ENCODE measurements at regions not wholly inside any gene's neighbourhood (a gene's known extent, or its start where the extent isn't known, plus 50 kb on each side); places are given as distances from the start of the nearest gene placed in this dataset.

DNA sequence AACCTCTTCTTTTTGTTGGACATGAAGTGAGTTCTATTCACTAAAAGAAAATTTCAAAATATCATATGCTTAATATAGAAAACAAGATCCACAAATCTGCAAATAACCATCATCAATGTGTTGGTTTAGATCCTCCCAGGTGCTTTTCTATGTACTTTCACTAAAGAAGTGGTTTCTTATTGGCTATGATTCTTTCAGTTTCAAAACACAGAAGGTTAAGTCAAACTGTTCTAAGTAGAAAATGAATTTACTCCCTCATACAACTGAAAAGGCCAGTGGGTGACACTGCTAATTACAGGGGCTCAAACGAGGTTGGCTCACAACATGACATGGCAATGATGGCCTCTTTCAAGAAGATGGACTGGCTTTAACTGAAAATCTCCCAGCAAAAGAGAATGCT, 111.7 kb downstream of the GALR1 start:
- H3K4me3 ChIP-seq (ENCODE audit: low read depth, low read length), result no peak overlapping the region
- TF ChIP-seq, protein P1, sequence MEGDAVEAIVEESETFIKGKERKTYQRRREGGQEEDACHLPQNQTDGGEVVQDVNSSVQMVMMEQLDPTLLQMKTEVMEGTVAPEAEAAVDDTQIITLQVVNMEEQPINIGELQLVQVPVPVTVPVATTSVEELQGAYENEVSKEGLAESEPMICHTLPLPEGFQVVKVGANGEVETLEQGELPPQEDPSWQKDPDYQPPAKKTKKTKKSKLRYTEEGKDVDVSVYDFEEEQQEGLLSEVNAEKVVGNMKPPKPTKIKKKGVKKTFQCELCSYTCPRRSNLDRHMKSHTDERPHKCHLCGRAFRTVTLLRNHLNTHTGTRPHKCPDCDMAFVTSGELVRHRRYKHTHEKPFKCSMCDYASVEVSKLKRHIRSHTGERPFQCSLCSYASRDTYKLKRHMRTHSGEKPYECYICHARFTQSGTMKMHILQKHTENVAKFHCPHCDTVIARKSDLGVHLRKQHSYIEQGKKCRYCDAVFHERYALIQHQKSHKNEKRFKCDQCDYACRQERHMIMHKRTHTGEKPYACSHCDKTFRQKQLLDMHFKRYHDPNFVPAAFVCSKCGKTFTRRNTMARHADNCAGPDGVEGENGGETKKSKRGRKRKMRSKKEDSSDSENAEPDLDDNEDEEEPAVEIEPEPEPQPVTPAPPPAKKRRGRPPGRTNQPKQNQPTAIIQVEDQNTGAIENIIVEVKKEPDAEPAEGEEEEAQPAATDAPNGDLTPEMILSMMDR (IDR thresholded peaks at IDR 0.05; ENCODE audit: low read depth, low read length), result no peak

GRCh38 chr18:77365667-77366066, 116.0 kb downstream of the GALR1 start:
- H3K4me3 ChIP-seq (ENCODE audit: low read depth, low read length), result no peak overlapping the region
- TF ChIP-seq, protein P1 (IDR thresholded peaks at IDR 0.05; ENCODE audit: low read depth, low read length), result no peak

DNA sequence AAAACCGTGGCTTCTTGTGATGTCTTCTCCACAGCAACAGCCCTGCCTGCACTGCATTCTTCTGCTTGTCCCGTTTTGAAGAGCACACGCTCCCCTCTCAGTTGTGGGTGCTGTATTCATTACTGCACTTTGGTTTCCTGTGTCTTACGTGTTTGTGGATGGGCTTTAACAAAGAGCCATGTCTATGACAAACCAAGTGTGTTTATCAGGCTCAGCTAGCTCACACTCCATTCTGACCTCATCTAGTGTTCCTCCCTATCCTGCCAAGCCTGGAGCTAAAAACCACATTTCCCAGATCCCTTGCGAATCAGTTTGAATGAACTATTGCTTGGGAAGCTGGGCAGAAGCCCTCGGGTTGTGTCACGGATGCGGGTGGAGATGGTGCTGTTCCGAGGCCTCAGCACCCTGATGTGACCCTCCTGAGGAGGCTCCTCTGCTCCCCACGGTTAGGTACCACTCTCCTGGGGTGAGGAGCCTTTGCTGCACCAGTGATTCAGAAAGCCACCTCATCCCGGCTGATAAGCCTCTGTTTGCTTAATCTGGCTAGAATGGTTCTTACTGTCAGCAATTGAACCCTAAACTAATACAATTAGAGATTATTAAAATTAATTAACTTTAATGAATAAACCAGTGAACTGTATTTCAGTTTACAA, 116.5 kb downstream of the GALR1 start:
- TF ChIP-seq, protein P1 (IDR thresholded peaks at IDR 0.05; ENCODE audit: low read depth, low read length), result no peak

GRCh38 chr18:77366720-77367641, 117.3 kb downstream of the GALR1 start:
- H3K4me3 ChIP-seq (ENCODE audit: low read depth, low read length), result no peak overlapping the region
- TF ChIP-seq, protein P1 (IDR thresholded peaks at IDR 0.05; ENCODE audit: low read depth, low read length), result no peak

More for the DNA sequence above, 116.5 kb downstream of the GALR1 start:
- H3K4me3 ChIP-seq (ENCODE audit: low read depth, low read length), result no peak overlapping the region

DNA sequence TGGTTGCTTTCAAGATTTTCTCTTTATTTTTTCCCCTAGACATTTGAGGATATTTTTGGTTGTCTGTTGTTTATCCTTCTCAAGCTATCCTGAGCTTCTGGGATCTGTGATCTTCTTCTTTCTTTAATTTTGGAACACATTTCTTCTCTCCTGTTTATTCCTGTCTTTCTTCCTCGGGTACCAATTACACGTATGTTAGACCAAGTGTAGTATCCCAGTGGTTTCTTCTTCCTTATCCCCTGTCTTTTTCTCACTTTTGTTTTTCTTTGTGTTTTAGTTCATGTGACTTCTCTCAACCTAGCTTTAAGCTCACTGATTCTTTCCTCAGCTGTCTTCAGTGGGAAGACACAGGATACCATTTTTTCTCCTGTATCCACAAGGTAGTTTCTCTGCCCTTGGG, 120.0 kb downstream of the GALR1 start:
- no peak overlapping the region for H3K4me3 ChIP-seq (ENCODE audit: low read depth, low read length)
- TF ChIP-seq, protein P1 (IDR thresholded peaks at IDR 0.05; ENCODE audit: low read depth, low read length), result no peak

DNA sequence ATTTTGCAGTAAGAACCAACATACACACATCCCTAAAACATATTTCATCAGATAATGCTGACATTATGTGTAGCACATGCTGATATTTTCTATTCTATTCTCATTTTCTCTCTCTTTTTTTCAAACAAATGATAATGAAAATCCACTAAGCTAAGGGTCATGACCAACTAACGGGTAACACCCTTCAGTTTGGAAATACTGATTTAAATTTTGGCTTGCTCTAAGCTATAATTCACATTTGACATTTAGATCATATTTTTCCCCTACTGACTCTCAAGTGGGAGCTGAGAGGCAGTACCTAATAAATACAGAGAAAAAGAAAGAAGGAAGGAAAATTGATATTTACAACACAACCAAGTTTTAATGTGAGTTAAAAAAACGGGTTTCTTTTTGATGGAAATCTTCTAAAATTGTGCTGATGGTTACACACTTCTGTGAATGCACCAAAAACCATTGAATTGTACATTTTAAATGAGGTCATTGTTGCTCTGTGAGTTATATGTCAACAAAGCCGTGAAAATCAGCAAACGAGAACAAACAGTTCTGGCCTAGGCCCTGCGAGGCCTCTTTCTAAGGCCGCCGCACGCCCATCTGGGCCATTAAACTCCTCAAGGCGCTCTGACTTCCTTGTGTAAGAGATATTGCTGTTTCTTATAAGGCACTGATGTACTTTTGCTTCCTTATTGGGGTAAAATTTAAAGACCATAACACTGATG, 124.2 kb downstream of the GALR1 start:
- TF ChIP-seq, protein P1 (IDR thresholded peaks at IDR 0.05; ENCODE audit: low read depth, low read length), result no peak
- no peak overlapping the region for H3K4me3 ChIP-seq (ENCODE audit: low read depth, low read length)
